NCI-H1930 (cell line): ENCODE measurements at regions not wholly inside any gene's neighbourhood (a gene's known extent, or its start where the extent isn't known, plus 50 kb on each side); places are given as distances from the start of the nearest gene placed in this dataset.
A peak's percentile ranks its signal among the peaks of the same experiment; 100 is the strongest.

ENCODE experiments used
- DNase-seq, 2 experiments: peaks; one replicate each; lab custom pipeline; 2025; lab: John Stamatoyannopoulos, UW

DNA sequence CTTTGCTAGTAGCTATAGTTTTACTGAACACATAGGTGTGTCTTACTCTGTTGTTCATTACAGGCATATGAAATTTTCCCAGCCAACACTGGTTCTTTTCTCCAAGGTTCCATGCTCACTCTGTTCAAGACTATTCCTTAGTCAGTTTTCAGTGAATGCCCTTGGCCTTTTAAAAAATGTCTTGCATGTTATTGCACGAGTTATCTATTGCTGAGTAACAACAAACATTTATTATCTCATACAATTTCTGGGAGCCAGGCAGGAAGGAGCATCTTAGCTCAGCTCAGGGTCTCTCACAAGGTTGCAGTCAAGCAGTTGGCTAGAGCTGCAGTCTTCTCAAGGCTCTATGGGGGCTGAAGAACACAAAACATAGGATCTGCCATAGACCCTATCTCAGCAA, 223.5 kb downstream of the BTG1 start:
- DNase-seq, result no peak

DNA sequence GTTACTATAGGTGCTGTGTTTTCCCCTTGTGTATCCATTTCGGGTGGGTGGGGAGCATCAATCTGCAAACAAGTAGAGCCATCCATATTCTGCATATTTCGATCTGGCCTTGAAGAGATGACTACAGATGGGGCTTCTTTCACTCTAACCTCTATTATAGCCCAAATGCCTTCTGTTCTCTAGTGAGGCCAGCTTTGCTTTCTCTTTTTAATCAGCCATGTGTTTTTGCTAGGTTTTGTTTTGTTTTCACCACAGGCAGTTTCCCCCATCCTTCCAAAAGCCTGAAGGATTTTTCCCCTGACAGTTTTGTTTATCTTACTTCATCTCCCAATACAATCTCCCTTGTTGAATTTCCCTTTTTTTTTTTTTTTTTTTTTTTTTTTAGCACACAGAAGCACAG, 224.1 kb downstream of the BTG1 start:
- DNase-seq, result no peak

- no peak for DNase-seq
Measured at GRCh38 chr12:91920741-91921140, 224.9 kb downstream of the BTG1 start.

GRCh38 chr12:91920276-91920675, 225.4 kb downstream of the BTG1 start:
- no peak for DNase-seq

- DNase-seq, result no peak
Measured at GRCh38 chr12:91918431-91918830, 227.2 kb downstream of the BTG1 start.

DNA sequence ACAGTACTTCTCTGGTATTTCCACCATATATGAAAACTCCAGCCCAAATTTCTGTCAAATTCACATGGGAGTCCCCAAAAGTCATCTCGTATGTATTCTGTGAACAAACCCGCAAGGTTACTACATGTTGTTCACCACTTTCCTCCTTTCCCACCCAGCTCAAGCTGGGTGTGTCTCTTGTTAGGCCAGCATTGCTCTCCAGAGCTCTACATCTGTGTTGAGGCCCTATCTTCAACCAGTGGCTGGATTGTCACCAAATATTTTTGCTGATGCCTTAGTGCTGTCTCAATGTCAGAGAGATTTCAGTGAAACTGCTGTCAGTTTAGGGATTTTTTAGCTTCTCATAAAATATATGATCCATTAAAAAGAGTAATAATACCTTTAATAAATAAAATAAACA, 230.9 kb downstream of the BTG1 start:
- no peak for DNase-seq

- no peak for DNase-seq
Measured at GRCh38 chr12:91913651-91914050, 232.0 kb downstream of the BTG1 start.

GRCh38 chr12:91913124-91913523, 232.5 kb downstream of the BTG1 start:
- no peak for DNase-seq

GRCh38 chr12:91912178-91912577, 233.5 kb downstream of the BTG1 start:
- DNase-seq, result no peak

DNA sequence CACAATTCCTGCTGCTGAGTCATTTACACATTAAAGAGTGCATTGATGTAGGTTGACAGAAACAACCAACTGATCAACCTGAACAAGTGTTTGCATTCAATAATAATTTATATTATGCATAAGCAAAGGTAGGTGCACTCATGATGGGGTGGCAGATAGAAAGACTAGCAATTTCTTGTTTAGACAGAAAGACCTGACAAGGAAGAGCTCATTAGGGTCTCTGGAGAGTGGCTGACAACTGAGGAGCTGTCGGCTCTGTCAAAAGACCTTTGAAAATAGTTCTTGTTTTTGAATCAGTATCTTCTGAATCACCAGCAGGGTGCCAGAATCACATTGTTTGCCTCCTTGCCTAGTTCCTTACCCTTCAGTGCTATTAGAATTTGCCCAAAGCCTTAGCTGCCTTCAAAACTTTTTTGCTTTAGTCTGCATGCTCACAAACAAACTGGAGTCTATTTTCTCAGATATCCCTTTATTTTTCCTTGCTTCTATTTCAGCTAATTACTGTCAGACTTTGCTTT, 234.7 kb downstream of the BTG1 start:
- peak; percentile 54 to 56 for DNase-seq

DNA sequence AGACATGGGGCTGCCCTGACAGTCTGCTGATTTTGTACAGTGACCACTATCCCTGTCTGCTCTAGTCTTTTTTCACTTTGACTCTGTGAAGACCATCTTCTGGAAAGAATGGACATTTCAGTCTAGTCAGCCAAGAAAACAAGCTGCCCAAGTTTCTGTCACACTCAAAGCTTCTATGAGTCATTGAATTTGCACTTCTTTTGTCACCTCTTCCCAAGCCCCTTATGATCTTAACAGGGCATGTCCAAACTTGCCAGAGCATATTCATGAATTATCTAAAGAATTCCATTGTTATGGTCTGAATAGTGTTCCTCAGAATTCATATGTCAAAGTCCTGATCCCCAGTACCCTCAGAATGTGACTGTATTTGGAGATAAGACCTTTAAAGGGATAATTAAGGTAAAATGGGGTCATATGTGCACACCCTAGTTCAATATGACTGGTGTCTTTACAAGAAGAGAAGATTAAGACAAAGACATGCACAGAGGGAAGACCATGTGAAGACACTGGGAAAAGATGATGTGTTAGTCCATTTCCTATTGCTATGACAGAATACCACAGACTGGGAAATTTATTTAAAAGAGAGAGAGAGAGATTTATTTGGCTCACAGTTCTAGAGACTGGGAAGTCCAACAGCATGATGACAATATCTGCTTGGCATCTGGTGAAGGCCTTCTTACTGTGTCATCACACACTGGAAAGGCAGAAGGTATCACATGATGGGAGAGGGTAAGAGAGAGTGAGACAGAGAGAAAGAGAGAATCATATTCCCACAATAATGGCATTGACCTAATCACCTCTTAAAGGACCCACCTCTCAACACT, 242.6 kb downstream of the BTG1 start:
- no peak for DNase-seq

DNA sequence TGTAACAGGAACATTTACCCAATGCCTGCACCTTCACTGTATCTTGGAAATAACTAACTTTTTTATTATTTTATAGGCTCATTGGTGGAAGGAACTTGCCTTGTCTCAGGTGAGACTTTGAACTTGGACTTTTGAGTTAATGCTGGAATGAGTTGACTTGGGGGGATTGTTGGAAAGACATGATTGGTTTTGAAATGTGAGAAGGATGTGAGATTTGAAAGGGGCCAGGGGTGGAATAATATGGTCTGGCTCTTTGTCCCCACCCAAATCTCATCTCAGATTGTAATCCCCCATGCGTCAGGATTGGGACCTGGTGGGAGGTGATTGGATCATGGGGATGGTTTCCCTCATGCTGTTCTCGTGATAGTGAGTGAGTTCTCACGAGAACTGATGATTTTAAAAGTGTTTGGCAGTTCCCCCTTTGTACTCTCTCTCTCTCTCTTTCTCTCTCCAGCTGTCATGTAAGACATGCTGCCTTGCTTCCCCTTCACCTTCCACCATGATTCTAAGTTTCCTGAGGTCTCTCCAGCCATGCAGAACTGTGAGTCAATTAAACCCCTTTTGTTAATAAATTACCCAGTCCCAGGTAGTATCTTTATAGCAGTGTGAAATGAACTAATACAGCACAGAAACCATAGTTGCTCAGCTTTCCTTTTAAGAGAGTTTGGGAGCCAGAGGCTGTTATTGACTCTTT, 244.1 kb downstream of the BTG1 start:
- no peak for DNase-seq

GRCh38 chr12:91900971-91901370, 244.7 kb downstream of the BTG1 start:
- DNase-seq, result no peak

- no peak for DNase-seq
Measured at GRCh38 chr12:91899056-91899455, 246.6 kb downstream of the BTG1 start.

DNA sequence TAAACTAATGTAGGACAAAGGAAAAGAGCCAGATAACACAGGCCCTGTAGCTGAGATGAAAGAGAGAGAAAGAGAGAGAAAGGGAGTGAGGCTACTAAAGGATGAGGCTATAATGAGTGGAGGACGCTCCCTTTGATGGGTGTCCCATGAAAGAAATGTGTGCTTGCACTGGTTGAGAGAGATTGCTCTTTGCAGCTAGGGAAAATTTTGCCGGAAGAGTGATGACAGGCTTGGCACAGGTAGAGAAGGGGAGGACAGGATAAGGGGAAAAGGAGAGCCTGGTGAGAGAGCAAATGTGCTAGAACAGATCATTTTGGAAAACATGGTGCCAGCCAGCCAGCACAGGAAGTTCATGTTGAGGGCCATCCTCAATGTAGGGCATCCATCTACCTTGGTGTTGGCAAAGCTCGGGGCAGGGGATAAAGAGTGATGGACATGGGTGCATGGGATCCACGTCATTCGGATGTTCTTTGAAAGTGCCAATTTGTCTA, 248.6 kb downstream of the BTG1 start:
- no peak for DNase-seq

DNA sequence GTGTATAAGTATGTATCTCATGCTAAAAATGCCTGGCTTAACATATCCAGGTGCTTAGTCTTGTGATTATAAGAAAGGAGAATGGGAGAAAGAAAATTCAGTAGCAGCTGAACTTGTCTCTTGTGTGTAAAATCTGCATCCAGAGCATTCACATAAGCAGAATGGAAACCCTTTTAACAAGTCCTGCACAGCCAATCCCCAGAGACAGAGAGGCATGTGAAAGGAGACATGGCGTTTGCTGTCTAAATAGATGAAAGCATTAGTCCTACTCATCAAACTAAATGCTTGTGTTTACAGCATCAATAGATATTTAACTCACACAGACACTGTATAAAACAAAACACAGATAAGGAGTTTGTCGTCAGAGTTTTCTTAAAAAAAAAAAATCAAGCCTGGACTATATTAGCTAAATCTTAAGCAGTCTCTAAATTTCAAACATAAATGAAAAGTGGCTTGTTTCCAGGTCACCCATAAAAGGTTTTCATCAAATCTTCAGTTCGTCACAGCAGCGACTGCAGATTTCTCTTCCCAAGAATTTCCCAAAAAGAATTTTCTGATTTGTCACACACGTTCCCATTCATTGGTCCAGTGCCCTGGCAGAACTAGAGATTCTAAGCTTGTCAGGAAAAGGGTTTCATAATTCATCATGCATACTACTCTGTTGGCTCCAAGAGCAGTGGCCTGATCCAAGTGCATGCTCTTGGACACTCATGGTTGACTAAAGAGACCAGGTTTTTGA, 249.2 kb downstream of the BTG1 start:
- no peak for DNase-seq

DNA sequence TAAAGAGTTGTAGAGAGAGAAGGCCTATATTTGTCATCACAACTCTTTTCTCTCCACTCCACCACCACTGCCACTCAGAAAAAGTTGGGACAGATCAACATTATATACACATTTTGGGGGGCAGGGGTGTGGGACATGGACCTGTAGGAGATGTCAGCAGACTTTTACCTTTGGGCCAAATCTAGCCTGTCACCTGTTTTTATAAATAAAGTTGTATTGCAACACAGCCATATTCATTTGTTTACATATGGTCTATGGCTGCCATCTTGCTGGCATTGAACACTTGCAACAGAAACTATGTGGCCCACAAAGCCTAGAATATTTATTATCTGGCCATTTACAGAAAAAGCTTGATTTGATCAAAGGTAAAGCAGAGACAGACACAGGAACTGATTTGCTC, 250.7 kb downstream of the BTG1 start:
- no peak for DNase-seq

DNA sequence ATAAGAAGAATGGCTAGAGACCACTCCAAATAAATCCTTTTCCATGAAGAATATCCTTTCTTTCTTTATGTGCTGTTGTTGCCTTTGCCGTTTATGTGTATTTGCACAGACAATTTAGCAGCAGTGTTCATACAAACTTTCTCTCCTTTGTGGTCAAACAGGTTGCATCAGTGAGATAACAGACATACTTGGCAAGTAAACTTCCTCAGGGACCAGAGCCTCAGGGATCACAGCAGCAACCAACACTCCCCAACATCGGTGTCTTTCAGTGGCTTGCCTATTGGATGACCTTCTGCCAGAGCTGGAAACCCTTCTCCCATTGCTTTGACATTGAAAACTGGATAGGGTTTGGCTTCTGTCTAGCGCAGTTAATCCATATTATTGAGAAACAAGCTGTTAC, 252.2 kb downstream of the BTG1 start:
- peak in 1 of 2 experiments; percentile 8 for DNase-seq

DNA sequence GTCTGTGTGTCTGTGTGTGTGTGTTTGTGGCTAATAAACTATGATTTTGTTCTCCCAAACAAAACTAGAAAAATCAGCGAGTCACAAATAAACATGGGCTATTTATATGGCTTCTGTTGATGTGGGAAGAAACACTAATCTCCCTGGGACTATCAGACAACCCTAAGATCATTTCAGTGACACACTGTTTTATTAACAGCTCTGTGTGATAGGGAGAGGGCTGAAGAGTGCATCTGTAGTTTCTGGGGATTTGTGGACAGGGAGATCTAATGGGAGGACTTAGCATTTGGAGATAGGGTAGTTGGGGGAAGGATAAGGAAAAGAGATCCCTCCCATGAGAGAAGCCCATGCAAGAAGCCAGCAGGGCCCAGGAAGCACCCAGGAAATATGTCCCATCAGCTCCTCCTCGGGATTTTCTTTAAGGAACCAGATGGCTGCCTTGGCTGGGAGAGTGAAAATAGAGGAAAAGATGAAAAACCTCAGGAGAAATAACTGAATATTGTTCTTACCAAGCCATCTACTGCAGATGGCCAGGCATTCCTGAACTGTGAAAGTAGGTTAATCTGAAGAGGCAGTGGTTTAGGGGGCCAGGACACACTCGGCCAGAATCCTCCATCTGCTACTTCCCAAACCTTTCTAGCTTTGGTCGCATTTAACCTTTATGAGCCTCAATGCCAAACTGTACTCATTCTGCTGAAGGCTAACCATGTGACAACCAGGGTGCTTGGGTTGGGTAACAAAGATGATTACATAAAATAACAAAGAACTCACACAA, 253.4 kb downstream of the BTG1 start:
- no peak for DNase-seq

DNA sequence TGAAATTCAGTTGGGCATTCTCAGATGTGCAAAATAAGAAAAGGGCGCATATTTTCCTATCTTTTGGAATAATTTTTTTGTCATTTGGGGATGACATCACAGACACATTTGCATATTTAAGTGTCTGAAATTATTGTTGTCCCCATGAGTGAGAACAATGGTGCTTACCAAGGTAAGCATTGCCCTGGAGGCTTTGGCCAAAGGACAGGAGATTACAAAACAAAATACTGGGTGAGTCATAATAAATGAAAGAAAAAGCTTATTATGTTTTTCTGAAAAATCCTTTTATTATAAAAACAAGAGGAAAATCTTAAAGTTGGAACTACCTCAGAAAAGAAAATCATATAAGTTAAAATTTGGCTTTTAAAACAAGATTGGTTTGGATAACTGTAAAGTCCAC, 254.9 kb downstream of the BTG1 start:
- DNase-seq, result no peak

GRCh38 chr12:91889910-91890309, 255.7 kb downstream of the BTG1 start:
- no peak for DNase-seq

GRCh38 chr12:91889059-91889458, 256.6 kb downstream of the BTG1 start:
- no peak for DNase-seq
